Fibroblast of villous mesenchyme (primary cell): ENCODE measurements at regions not wholly inside any gene's neighbourhood (a gene's known extent, or its start where the extent isn't known, plus 50 kb on each side); places are given as distances from the start of the nearest gene placed in this dataset.
A peak's percentile ranks its signal among the peaks of the same experiment; 100 is the strongest.

Source experiments
- DNase-seq: peaks from one replicate; pipeline ENCODE4 v3.0.0-alpha.2; 2010; ENCODE audit warnings: low read depth
- H3K4me3 ChIP-seq: 2 replicates; pipeline ENCODE4 v1.5.1; 2011; ENCODE audit warnings: low read depth, mild to moderate bottlenecking, low read length
- TF ChIP-seq, protein P1 (sequence below): IDR thresholded peaks from 2 replicates; pipeline ENCODE4 v1.5.1; 2012; ENCODE audit warnings: low read depth, mild to moderate bottlenecking, low read length; ENCODE audit not compliant: insufficient read depth

GRCh38 chr2:81650048-81650971, 1345.8 kb upstream of the LRRTM1 start:
- peak; percentile 1 for DNase-seq
- TF ChIP-seq, protein P1, sequence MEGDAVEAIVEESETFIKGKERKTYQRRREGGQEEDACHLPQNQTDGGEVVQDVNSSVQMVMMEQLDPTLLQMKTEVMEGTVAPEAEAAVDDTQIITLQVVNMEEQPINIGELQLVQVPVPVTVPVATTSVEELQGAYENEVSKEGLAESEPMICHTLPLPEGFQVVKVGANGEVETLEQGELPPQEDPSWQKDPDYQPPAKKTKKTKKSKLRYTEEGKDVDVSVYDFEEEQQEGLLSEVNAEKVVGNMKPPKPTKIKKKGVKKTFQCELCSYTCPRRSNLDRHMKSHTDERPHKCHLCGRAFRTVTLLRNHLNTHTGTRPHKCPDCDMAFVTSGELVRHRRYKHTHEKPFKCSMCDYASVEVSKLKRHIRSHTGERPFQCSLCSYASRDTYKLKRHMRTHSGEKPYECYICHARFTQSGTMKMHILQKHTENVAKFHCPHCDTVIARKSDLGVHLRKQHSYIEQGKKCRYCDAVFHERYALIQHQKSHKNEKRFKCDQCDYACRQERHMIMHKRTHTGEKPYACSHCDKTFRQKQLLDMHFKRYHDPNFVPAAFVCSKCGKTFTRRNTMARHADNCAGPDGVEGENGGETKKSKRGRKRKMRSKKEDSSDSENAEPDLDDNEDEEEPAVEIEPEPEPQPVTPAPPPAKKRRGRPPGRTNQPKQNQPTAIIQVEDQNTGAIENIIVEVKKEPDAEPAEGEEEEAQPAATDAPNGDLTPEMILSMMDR, result no peak

DNA sequence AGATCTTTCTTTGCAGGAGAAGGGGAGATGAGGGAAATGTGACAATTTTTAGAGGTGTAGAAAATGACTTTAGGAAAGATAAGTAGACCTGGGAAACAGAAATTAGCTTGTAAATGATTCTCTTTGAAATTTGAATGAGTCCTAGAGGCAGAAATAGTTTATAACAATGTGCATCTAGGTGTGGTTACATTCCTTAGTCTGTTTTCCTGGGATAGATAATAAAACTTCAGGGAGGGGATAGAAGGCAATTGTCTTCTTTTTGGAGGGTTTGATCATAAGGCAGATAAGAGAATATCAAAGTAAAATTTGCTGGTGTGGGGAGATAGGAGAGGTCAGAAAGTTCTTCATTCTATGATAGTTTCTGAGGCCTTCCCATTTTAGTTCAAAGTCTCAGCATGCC, 1344.3 kb upstream of the LRRTM1 start:
- no peak overlapping the region for H3K4me3 ChIP-seq
- TF ChIP-seq, protein P1, result no peak
- DNase-seq, result no peak

More at GRCh38 chr2:81650048-81650971, 1345.8 kb upstream of the LRRTM1 start:
- H3K4me3 ChIP-seq, result no peak overlapping the region

- no peak for DNase-seq
- H3K4me3 ChIP-seq, result no peak overlapping the region
- TF ChIP-seq, protein P1, result no peak
These were observed 1343.8 kb upstream of the LRRTM1 start for GRCh38 chr2:81648370-81648769.

- TF ChIP-seq, protein P1, result no peak
- H3K4me3 ChIP-seq, result no peak overlapping the region
- no peak for DNase-seq
These were observed 1343.2 kb upstream of the LRRTM1 start for GRCh38 chr2:81647715-81648230.

DNA sequence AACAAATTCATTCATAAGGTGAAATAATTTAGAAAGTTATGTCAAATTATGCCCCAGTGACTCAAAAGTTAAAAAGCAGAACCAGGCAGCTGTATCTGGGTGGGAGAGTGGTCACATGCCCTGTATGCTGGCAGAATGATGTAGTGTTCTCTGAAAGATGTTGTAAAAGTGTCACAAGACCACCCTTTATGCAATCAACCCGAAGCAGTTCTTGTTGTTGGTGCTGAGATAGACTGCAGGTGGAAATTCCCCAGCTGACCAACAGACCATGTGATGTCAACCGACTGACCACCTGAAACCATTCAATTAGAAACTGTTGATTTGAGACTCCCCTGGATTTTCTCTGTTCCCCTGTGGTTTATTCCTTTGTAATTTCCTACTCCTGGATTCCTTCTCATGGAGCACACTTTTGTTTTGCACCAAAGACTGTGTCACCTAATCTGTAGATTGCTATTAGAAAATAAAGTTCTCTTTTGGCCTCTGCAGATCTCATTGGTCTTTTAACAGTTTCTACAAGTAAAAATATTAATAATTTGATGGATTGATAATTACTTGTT, 1341.3 kb upstream of the LRRTM1 start:
- H3K4me3 ChIP-seq, result no peak overlapping the region
- TF ChIP-seq, protein P1, result no peak
- no peak for DNase-seq

- no peak overlapping the region for H3K4me3 ChIP-seq
- no peak for DNase-seq
- TF ChIP-seq, protein P1, result no peak
These were observed 1339.6 kb upstream of the LRRTM1 start for GRCh38 chr2:81644189-81644588.
